GM10266 (cell line): ENCODE measurements at regions not wholly inside any gene's neighbourhood (a gene's known extent, or its start where the extent isn't known, plus 50 kb on each side); places are given as distances from the start of the nearest gene placed in this dataset.

Experiments used
- DNase-seq: peaks from one replicate; pipeline ENCODE4 v3.0.0; 2012; ENCODE audit errors: extremely low spot score
- CTCF ChIP-seq: IDR thresholded peaks from 2 replicates; pipeline ENCODE4 v1.5.1; 2012; ENCODE audit warnings: mild to moderate bottlenecking, low read depth; ENCODE audit not compliant: control insufficient read depth, insufficient read depth; ENCODE audit errors: missing control alignments

GRCh38 chr13:72657379-72657778, 70.0 kb downstream of the MZT1 start:
- no peak for DNase-seq
- no peak for TF ChIP-seq CTCF

- DNase-seq, result no peak
Measured at GRCh38 chr13:72656357-72656756, 71.1 kb downstream of the MZT1 start.

GRCh38 chr13:72653506-72653905, 73.9 kb downstream of the MZT1 start:
- DNase-seq, result no peak
- no peak for TF ChIP-seq CTCF

More at GRCh38 chr13:72656357-72656756, 71.1 kb downstream of the MZT1 start:
- no peak for TF ChIP-seq CTCF

- no peak for DNase-seq
- no peak for TF ChIP-seq CTCF
Measured at GRCh38 chr13:72652681-72653080, 74.7 kb downstream of the MZT1 start.

GRCh38 chr13:72651144-72651543, 76.3 kb downstream of the MZT1 start:
- no peak for TF ChIP-seq CTCF
- no peak for DNase-seq

GRCh38 chr13:72650051-72650700, 77.3 kb downstream of the MZT1 start:
- TF ChIP-seq CTCF, result no peak
- no peak for DNase-seq

GRCh38 chr13:72648513-72649065, 78.8 kb downstream of the MZT1 start:
- TF ChIP-seq CTCF, result no peak
- DNase-seq, result no peak
